ENCODE measurements at regions not wholly inside any gene's neighbourhood (a gene's known extent, or its start where the extent isn't known, plus 50 kb on each side); places are given as distances from the start of the nearest gene placed in this dataset.

- Histone ChIP-seq H3K79me2 (ENCODE audit: control insufficient read depth, insufficient read depth, low read length) (no peaks in the 10 kb centered on the region), H3K9ac (ENCODE audit: insufficient read depth in 1 of 2, low read depth in 2 of 2, low read length in 2 of 2) (no peak overlapping the region), H3K4me3 (no peak overlapping the region), H3K9me1 (ENCODE audit: control insufficient read depth, insufficient read depth, low read length) (no peaks in the 10 kb centered on the region), H2AFZ (ENCODE audit: low read depth, low read length) (no peak overlapping the region), H3K9me3 (replicated peaks; ENCODE audit: control insufficient read depth, insufficient read depth, low read depth, low read length) (no peaks in the 10 kb centered on the region), H4K20me1 (replicated peaks; ENCODE audit: control insufficient read depth, insufficient read depth, low read length) (no peaks in the 10 kb centered on the region), H3K4me2 (ENCODE audit: insufficient read depth, low read length) (no peak overlapping the region), H3K4me1 (replicated peaks in 1 of 2; ENCODE audit: control insufficient read depth in 2 of 2, insufficient read depth in 2 of 2, low read length in 2 of 2) (no peaks in the 10 kb centered on the region), H3K36me3 (ENCODE audit: control insufficient read depth, insufficient read depth, low read length) (no peaks in the 10 kb centered on the region), H3K27me3 (ENCODE audit: control insufficient read depth in 2 of 2, insufficient read depth in 2 of 2, low read length in 2 of 2) (peaks cover 0 to 24% of the 10 kb centered on the region in 2 experiments; a peak in 2 of 5 replicates), H3K27ac (ENCODE audit: extremely low read depth, low read depth, low read length) (no peak overlapping the region)
- 0% methylated on average over 5 of the region's 5 CpGs for WGBS (ENCODE audit: insufficient coverage, low coverage, missing lambda C conversion rate)
- in situ Hi-C loops (cut with MboI): no loop called here
- FAIRE-seq: no peak
- ATAC-seq: no peak
- ChIA-PET CTCF (ENCODE audit: low intra/inter-chr PET ratio) (no interaction called here), POLR2A (no interaction called here)
- no TSS peak for BruUV-seq (replicated peaks)
- DNase-seq (ENCODE audit: extremely low read depth in 1 of 4, low spot score in 3 of 4): no peak
- TF ChIP-seq ARHGAP35 (IDR thresholded peaks at IDR 0.05; ENCODE audit: partially characterized antibody): no peak
- TF ChIP-seq HCFC1 (IDR thresholded peaks at IDR 0.05; ENCODE audit: low read depth, low read length): no peak
- TF ChIP-seq KDM4B (IDR thresholded peaks at IDR 0.05; ENCODE audit: borderline replicate concordance in 2 of 2, low read depth in 1 of 2): no peak
- TF ChIP-seq TCF7 (IDR thresholded peaks at IDR 0.05; ENCODE audit: borderline replicate concordance): no peak
- TF ChIP-seq CREM (IDR thresholded peaks at IDR 0.05; ENCODE audit: low read depth): no peak
- intact Hi-C loops (cut with micrococcal nuclease): no loop called here
Measured at GRCh38 chr13:20337884-20338551, 105.9 kb upstream of the GJB6 start.

- CTCF ChIA-PET (ENCODE audit: low intra/inter-chr PET ratio): no interaction called here
- H3K4me1 ChIP-seq (replicated peaks in 1 of 2; ENCODE audit: control insufficient read depth in 2 of 2, insufficient read depth in 2 of 2, low read length in 2 of 2): no peaks in the 10 kb centered on the region
- H3K4me2 ChIP-seq (ENCODE audit: insufficient read depth, low read length): no peak overlapping the region
- ATAC-seq (no peak), FAIRE-seq (no peak), DNase-seq (ENCODE audit: extremely low read depth in 1 of 4, low spot score in 3 of 4) (no peak)
- no peak overlapping the region for H3K27ac ChIP-seq (ENCODE audit: extremely low read depth, low read depth, low read length)
- H3K36me3 ChIP-seq (ENCODE audit: control insufficient read depth, insufficient read depth, low read length): no peaks in the 10 kb centered on the region
- H3K9me3 ChIP-seq (replicated peaks; ENCODE audit: control insufficient read depth, insufficient read depth, low read depth, low read length): no peaks in the 10 kb centered on the region
- WGBS (ENCODE audit: insufficient coverage, low coverage, missing lambda C conversion rate): 2% methylated on average over 4 of the region's 4 CpGs
- no peaks in the 10 kb centered on the region for H3K9me1 ChIP-seq (ENCODE audit: control insufficient read depth, insufficient read depth, low read length)
- in situ Hi-C loops (cut with MboI) (no loop called here), intact Hi-C loops (cut with micrococcal nuclease) (no loop called here)
- H4K20me1 ChIP-seq (replicated peaks; ENCODE audit: control insufficient read depth, insufficient read depth, low read length): no peaks in the 10 kb centered on the region
- BruUV-seq (replicated peaks): no TSS peak
- no peaks in the 10 kb centered on the region for H3K79me2 ChIP-seq (ENCODE audit: control insufficient read depth, insufficient read depth, low read length)
- H3K27me3 ChIP-seq (ENCODE audit: control insufficient read depth in 2 of 2, insufficient read depth in 2 of 2, low read length in 2 of 2): peaks cover 0 to 24% of the 10 kb centered on the region in 2 experiments; a peak in 2 of 5 replicates
- no peak overlapping the region for H3K9ac ChIP-seq (ENCODE audit: insufficient read depth in 1 of 2, low read depth in 2 of 2, low read length in 2 of 2)
- H2AFZ ChIP-seq (ENCODE audit: low read depth, low read length): no peak overlapping the region
- POLR2A ChIA-PET: no interaction called here
- H3K4me3 ChIP-seq: no peak overlapping the region
- no peak for TF ChIP-seq GTF2F1 (IDR thresholded peaks at IDR 0.05; ENCODE audit: low read depth, low read length)
- no peak for TF ChIP-seq KAT7 (CRISPR knock-in tag; IDR thresholded peaks at IDR 0.05; ENCODE audit: borderline replicate concordance)
- TF ChIP-seq U2AF2 (optimal IDR thresholded peaks at IDR 0.05; ENCODE audit: low read depth, low read length): no peak
- no peak for TF ChIP-seq CLOCK (CRISPR knock-in tag; IDR thresholded peaks at IDR 0.05; ENCODE audit: borderline replicate concordance)
- no peak for TF ChIP-seq NELFE (IDR thresholded peaks at IDR 0.05; ENCODE audit: insufficient read depth, insufficient read length)
Measured at GRCh38 chr13:20336761-20337160, 104.6 kb upstream of the GJB6 start.
